AG09309 (cell line): ENCODE measurements at regions not wholly inside any gene's neighbourhood (a gene's known extent, or its start where the extent isn't known, plus 50 kb on each side); places are given as distances from the start of the nearest gene placed in this dataset.

Experiments used
- DNase-seq: peaks from one replicate; pipeline ENCODE4 v3.0.0-alpha.2; 2010; ENCODE audit warnings: low read depth
- H3K4me3 ChIP-seq: 2 replicates; pipeline ENCODE4 v1.5.1; 2011; ENCODE audit warnings: mild to moderate bottlenecking, low read depth, low read length, moderate library complexity; ENCODE audit not compliant: control insufficient read depth
- CTCF ChIP-seq: IDR thresholded peaks from 2 replicates; pipeline ENCODE4 v1.5.1; 2011; ENCODE audit warnings: mild to moderate bottlenecking, low read depth, low read length, inconsistent platforms; ENCODE audit not compliant: insufficient read depth, control insufficient read depth; ENCODE audit errors: missing control alignments

- TF ChIP-seq CTCF, result no peak
- H3K4me3 ChIP-seq, result no peak overlapping the region
- peak; percentile 51 for DNase-seq
Measured at GRCh38 chr21:16891821-16892220, 621.0 kb upstream of the CXADR start.

GRCh38 chr21:16900685-16901084, 612.2 kb upstream of the CXADR start:
- no peak overlapping the region for H3K4me3 ChIP-seq
- no peak for DNase-seq
- TF ChIP-seq CTCF, result no peak

- no peak overlapping the region for H3K4me3 ChIP-seq
- DNase-seq, result peak; percentile 52
- no peak for TF ChIP-seq CTCF
Measured at GRCh38 chr21:16908077-16908476, 604.8 kb upstream of the CXADR start.

GRCh38 chr21:16910435-16911165, 602.2 kb upstream of the CXADR start:
- TF ChIP-seq CTCF, result no peak
- no peak for DNase-seq

GRCh38 chr21:16911166-16911607, 601.7 kb upstream of the CXADR start:
- no peak for DNase-seq
- TF ChIP-seq CTCF, result no peak
- H3K4me3 ChIP-seq, result no peak overlapping the region

More at GRCh38 chr21:16910435-16911165, 602.2 kb upstream of the CXADR start:
- H3K4me3 ChIP-seq, result no peak overlapping the region

- DNase-seq, result peak; percentile 13
- TF ChIP-seq CTCF, result no peak
- no peak overlapping the region for H3K4me3 ChIP-seq
Measured at GRCh38 chr21:16912075-16912474, 600.8 kb upstream of the CXADR start.
